HT-29 (cell line): ENCODE measurements at regions not wholly inside any gene's neighbourhood (a gene's known extent, or its start where the extent isn't known, plus 50 kb on each side); places are given as distances from the start of the nearest gene placed in this dataset.
A peak's percentile ranks its signal among the peaks of the same experiment; 100 is the strongest.

Source experiments
- DNase-seq: peaks from one replicate; pipeline ENCODE4 v3.0.0-alpha.2; 2015; ENCODE audit warnings: low spot score

DNA sequence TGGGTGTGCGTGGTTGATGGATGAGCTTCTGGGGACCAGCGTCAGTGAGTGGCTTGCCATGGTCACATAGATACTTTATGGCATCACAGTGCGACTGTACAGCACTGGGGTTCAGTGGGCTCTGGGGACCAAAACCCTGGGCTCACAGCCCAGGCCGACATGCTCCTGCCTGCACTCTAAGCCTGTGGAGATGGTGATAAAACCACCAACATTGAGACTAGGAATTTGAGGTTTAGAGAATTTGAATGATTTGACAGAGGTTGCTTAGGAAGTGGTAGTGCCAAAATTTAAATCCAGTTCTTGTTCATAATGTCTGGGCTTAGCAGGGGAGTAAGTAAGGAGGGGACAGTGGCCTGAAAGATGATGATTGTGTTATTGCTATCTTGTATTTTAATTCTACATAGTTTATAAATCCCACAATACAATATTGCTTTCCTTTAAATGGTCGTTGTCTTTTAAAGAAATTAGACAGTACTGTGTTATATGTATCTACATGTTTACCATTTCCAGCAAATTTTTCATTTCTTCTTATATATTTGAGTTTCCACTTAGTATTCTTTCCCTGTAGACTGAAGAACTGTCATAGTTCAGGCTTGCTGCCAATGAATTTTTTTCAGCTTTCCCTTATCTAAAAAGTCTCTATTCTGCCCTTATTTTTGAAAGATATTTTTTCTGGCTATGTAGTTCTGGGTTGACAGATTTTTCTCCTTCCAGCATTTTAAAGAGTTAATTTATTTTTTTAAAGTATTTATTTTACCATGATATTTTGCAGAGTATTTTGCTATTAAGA lies 235.4 kb upstream of the RGMA start:
- no peak for DNase-seq

DNA sequence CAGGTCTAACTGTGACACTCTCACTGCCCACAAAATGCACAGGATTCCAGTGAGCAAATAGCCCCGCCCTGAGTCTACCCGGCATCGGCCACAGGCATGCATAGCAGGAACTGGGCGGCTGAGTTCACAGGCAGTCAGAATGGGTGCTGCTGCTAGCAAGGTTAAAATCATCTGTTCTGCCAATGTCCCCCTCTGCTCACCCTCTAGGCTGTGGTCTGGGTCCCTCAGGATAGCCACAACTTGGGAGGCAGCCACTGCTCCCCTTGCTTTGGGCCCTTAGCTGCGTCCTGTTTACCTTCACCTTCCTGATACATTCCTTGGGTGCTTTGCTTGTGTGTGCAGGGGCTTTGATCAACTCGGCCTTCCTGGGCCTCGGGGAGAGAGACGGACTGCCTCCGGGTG lies 232.9 kb upstream of the RGMA start:
- peak; percentile 73 for DNase-seq

DNA sequence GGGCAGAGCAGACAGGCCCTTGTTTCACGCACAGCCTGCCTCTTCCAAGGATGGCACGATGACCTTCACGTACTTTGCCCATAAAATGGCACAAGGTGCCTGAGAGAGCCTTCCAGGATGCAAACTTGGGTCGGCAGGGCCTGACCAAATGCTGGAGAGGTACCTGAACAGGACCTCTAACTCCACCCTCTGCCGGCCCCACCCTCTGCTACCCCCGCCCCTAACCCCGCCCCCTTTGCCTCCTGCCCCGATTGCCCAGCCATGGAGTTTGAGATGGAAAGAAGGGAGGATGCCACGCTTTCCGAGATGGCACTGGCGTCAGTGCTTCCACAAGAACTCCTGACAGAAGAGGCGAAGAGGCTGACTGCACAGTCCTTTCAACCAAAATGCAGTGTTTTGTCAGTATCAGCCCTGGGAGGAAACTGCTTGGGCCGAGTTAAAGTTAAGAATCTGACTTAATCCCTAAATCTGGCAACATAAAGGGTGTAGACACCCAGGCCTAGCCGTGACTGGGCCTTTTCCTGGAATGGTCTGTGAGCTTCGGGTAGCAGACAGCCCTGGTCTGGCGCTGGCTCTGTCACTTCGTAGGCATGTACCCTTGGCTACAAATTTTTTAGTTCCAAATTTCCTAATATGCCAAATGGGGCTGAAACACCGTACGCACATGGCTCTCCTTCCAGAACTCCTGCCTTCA lies 230.3 kb upstream of the RGMA start:
- DNase-seq = no peak

DNA sequence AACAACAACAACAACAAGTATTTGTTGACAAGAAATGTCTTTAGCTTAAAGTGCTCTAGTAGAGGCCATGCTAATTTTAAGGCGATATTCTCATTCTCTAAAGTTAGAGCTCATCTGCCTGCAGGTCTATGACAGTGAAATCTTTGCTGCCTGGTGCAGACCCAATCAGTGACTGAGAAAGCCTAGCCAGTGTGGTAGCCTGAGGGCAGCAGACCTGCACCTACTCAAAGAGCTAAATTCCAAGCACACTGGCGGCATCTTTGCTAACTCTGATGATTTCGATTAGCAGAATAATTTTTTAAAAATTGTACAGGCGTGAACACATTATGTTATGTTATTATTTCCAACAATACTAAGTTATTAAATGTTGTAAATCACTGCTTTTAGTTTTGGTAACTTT lies 228.8 kb upstream of the RGMA start:
- no peak for DNase-seq

DNA sequence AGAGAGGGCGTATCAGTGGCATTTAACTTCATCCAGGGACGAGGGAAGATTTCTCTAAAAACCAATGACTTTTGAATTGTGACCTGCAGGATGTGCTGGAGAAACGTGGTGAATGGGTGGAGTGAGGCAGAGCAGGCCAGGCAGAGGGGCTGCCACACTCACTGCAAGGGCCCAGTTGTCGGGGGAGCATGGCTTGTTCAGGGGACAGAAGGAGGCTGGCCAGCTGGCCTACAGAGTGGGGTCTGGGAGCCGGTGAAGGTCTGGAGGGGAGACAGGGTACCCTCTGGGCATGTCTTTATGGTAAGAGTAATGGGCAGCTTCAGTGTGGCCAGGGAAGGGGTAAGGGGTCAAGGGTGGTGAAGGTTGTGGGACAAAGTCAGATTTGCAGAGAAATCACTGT lies 225.2 kb upstream of the RGMA start:
- no peak for DNase-seq

DNA sequence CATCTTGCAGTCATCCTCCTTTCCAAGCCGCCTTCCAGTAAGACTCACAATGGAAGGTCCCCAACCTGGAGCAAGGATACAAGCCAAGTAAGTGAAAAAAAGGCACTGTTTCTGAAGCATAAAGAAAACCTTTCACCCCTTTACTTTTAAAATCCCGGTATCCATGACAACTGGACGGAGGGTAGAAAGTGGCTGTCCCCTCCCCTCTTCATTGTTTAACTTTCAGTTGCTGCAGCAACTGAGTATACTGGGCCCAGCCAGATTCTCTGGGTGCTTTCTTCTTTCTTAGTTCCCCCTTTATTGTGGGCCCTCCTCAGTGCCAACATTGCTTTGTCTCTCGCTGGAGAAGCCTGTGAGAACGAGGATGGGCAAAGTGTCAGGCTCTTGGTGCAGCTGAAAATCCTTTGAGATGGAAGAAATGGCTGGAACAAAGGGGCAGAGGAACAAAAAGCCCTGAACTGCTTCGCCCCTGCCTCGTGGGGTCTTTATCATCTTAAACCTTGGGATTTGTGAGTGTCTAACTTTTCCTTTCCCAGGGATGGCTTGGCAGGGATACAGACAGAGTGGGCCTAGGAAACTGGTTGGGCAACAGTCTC lies 224.0 kb upstream of the RGMA start:
- DNase-seq = no peak

DNA sequence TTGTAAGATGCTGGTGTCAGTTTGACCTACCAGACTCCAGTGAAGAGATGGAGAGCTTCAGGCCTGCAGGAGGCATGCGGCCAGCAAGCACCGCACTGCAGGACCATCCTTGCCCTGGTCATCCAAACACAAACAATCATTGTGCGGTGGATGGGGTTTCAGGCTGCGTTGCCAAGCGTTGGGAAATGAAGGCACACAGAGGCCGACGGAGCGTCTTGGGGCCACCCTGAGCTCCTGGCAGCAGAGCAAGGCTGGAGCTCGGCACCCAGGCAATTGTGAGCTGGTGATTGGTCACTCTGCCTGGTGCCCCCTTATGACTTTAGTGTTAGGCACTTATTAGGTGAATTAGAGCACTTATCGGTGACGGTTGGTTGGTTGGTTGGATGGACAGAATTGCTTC lies 222.6 kb upstream of the RGMA start:
- DNase-seq = no peak

DNA sequence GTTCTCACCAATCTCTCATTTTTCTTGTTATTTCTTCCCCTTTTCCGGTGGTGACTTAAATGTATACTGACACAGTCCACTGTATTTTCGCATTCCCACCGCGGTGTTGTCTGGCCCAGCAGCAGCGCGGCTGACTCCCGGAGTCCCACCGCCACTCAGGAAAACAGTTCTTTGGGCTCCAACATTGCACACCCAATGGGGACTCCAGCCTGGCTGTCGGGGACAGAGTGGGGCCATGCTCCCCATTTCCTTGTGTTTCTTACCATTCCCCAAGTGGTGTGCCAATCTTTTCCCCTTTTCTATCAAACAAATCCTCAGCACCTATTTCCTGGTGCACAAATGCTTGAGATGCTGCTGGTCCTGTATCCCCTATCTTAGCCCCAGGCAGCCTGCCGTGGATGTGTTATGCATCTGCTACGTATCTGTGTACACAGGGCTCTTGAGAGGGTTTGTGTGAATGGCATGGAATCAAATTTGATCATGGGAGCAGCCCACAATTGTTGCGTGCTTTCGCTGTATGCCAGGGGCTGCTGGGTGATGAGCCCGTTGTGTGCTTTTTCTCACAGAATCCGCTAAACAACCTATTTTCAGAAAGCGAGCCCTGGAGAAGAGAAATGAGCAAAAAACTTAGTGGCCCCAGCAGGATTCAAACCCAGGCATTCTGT lies 219.1 kb upstream of the RGMA start:
- no peak for DNase-seq

DNA sequence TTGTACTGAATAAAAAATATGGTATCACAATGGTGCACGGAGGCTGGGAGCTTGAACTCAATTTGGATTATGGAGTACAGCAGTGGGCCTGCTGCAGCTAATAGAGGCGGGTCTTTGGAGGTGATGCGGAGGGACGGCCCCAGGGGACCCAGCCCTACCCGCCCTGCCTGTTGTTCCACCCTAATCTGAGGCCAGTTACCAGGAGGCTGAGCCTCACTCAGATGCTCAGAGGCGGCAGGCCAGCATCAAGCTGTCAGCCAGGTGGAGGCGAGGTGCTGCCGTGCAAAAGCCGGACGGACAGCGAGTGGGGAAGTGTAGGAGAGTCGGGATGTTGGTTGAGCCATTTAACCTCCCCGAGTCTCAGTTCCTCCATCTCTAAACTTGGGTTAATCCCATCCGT lies 218.5 kb upstream of the RGMA start:
- DNase-seq = no peak

DNA sequence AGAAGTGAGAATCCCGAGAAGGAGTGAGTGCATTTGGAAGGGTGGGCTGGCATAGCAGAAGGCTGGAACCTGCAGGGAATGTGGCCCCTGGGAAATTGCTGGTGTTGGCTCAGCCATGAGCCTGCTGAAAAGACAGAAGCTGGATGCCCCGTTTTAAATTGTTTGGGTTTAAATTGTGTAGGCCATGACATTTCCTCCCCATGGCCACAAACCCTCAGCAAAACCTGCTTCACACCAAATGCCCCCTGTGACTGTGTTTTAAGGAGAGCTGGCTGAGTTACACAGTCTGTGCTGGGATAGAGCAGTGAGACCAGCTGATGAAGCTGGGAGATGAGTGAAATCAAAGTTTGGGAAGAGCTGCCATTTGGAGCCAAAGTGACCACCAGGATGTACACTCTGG lies 216.3 kb upstream of the RGMA start:
- DNase-seq = no peak

DNA sequence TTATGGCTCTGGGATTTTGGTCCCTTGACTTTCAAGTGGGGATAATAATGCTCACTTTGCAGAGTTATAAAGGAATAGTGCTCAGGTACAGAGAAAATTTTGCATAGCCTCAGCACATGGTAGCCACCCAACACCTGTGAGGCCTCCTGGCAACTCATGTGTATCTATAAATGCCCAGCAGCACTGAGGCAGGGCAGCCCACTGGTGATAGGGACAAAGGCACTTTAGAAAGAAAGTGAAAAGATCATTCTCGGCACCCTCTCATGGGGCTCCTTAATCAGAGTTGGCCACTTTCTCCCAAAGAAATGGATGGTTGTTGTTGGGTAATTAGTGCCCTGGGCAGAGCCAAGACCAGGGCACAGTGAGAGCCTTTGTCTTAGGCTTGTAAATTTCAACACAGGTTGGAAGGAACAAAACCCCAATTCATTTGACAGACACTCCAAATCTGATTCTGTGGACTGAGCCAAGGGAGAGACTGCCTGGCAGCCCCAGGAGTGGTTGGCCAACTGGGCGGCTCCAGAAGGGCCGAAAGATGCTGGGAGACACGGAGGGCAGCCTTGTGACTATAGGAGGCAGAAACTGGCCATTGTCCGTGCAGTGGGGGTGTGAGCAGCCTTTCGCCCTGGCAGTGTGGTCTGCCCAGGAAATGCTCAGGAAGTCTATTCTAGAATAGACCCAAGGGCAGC lies 213.2 kb upstream of the RGMA start:
- no peak for DNase-seq

DNA sequence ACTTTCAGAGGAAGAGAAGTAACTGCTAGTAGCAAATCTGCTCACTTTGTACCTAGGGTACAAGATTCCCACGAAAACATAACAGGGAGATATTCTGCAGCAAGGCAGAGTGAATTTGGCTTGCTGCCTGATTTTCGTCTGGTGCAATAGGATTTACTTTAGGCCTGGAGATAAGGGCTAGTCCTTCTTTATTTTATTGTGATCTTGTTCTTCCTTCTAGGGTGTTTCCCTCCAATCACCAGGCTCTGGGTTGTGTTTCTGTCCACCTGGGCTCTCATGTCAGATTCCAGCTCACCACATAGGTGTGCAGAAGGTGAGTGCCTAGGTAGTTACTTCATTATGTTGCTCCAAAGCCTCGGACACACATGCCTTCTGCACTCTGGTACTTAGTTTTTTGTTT lies 211.8 kb upstream of the RGMA start:
- DNase-seq = no peak

DNA sequence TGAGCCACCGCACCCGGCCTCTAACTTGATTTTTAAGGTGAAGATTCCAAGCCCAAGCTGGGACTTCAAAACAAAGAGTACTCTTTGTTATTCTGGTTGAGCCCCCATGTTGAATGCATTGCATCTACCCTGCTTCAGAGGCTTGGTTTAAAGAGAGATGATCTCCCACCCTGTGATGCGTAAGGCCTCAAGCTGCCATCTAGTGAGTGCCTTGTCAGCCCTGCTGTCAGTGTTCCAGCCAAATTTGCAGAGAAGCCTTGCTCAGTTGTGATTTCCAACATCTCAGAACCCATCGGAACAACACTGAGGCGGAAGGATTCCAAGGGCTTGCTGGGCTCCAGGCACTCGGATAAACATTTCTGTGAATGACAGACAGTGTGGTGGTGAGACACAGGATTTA lies 210.7 kb upstream of the RGMA start:
- no peak for DNase-seq

DNA sequence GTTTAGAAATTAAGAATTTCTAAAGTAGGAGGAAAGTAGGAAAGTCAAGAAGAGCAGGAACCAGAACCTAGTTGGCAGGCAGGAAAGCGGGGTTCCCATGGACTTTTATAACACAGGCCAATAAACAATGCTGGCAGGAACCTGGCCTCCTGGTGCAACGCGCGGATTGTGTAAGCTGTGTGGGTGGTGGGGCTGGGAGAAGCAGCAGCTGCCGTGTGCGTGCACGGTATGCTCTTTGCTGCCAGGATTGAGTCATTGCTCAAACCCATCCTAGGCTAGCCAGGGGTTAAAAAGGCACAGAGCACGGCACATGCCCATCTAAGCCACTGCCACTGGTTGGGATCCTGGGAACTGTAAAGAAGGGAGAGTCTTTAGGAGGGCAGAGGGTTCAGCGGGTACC lies 209.9 kb upstream of the RGMA start:
- no peak for DNase-seq

DNA sequence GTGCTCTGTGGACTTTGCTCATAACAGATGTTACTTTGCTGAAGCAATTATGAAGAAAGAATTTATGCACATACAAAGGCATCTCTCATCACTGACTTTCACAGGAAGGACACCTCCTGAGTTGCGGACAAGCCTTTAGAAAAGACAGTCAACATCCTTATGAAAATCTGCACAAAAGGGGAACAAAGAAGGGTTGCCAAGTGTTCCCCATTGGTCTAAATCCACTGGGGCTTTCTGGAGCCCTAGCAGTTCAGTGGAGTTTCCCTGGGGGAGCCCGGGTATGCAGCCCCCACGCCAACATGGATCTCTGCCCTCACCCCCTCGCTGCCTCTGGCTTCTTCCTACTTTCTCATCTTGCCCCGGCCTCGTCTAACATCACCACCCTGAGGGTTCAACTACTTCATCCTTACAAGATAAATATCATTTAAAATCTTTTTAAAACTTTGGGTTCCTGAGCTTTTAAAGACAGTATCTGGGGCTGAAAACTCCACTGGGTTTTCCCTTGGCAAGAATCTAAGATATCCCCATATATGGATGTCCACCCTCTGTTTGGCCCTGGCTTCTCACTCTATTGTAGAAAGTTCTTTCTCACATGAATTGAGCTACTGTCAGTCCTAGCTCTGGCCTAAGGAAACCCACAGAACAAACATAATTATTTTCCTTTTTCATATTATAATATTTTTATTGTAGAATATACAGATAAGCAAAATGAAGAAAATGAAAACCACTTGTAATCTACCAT lies 207.9 kb upstream of the RGMA start:
- no peak for DNase-seq

DNA sequence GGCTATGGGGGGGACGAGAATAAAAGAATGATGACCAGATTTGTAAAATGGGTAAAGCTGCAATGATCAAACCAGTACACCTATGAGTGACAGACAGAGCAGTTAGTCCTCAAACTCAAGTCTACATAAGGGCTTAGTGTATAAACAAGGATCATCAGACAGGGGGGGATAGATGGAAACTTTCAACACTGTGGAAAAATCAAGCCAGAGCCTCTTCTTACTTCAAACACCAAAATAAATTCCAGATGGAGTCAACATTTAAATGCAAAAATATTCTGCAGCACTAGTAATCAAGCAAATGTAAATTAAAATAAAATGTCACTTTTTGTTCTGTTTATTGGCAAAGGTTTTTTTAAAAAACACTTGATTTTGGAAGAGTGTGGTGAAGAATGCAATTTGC lies 205.9 kb upstream of the RGMA start:
- DNase-seq = no peak

DNA sequence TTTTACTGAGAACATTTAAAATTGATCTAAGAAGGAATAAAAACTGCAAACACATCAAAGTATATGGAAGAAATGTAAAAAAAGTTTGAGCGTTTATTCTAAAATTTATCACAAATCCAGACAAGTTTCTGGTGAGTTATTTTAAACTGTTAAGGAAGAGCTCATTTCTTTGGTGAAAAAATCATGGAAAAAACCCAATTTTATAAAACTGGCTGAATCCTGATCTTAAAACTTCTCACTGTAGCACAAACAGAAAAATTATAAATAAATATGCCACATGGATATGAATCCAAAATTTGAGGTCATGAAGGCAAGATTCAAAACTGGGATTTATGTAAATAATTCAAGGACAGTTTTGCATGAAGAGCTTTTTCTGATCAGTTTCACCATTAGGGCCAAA lies 205.1 kb upstream of the RGMA start:
- no peak for DNase-seq

DNA sequence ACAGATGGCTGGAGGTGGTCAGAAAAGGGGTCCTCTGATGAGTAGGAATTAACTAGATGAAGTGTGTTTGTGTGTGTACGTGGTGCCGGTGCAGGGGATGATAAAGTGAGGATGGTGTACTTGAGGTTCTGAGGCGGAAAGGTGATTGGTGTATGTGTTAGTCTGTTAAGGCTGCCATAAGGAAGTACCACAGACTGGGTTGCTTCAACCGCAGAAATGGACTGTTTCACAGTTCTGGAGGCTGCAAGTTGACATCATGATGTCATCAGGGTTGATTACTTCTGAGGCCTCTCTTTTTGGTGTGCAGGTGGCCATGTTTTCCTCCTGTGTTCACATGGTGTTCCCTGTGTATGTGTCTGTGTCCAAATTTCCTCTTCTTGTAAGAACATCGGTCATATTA lies 202.4 kb upstream of the RGMA start:
- DNase-seq = no peak

DNA sequence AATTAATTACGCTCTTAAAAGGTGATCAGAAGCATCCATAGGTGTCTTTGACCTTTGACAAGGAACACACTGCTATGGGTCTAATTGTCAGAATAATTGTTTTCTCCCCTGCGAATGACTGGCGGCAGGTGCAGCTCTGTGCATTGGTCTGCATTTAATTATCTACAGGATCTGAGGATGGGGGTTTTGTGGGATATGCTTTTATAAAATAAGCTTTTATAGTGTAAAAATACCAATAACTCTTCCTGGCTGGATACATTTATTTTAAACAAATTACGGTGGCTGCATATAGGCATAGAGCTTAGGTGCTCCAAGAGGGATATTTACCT lies 201.6 kb upstream of the RGMA start:
- DNase-seq = no peak

DNA sequence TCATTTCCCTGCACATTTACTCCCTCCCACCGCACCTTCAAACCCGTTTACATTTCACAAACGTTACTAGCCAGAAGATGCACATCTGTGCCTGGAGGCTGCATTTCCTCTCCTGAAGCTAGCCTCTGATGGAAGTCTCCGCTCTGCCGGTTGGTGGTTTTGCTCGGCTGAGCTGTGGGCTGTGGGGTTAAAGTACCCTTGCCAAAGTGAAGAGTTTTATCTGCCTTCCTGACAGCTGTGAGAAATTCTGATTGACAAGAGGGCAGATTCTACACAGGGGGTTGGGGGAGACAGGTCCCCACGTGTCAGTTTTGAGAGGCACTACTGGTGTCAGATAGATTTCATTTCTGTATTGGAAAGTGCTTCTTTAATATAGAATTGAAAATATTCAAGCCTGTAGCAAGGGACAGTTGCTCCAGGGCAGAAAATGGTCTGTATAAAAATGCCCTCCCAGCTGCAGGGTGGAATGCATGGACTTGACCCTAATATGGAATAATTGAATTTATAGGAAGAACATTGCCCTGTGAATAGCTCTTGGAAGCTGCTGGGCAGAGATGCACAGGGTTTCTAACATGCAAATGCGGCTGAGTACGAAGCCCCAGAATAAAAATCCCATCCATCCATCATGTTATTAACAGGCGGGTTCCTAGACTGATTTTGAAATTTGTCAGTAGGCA lies 201.1 kb upstream of the RGMA start:
- no peak for DNase-seq
